Trophoblast cell (in vitro differentiated cells and primary cell): ENCODE measurements at regions not wholly inside any gene's neighbourhood (a gene's known extent, or its start where the extent isn't known, plus 50 kb on each side); places are given as distances from the start of the nearest gene placed in this dataset.
"Not testable (repeated sequence)": the region's sequence is repeated elsewhere in the genome, so short reads cannot be mapped to it uniquely, and the experiment has no call there.

ENCODE experiments used
- DNase-seq, 2 donors: peaks; one replicate each; pipeline ENCODE4 v3.0.0-alpha.2; 2016
- H2AFZ ChIP-seq: 2 replicates; pipeline ENCODE4 v1.6.1; 2013; ENCODE audit warnings: low read length, moderate library complexity, mild to moderate bottlenecking; ENCODE audit not compliant: insufficient read depth, poor library complexity
- H2AK5ac ChIP-seq: 2 replicates; pipeline ENCODE4 v1.6.1; 2013; ENCODE audit warnings: mild to moderate bottlenecking, low read length
- H2BK120ac ChIP-seq: 2 replicates; pipeline ENCODE4 v1.6.1; 2013; ENCODE audit warnings: low read length, mild to moderate bottlenecking, moderate library complexity; ENCODE audit not compliant: insufficient read depth, poor library complexity
- H2BK12ac ChIP-seq: 2 replicates; pipeline ENCODE4 v1.6.1; 2013; ENCODE audit warnings: mild to moderate bottlenecking, low read length, moderate library complexity
- H2BK5ac ChIP-seq: 2 replicates; pipeline ENCODE4 v1.6.1; 2013; ENCODE audit warnings: low read length, low read depth, moderate library complexity, mild to moderate bottlenecking; ENCODE audit not compliant: poor library complexity
- H3K14ac ChIP-seq: 2 replicates; pipeline ENCODE4 v1.6.1; 2013; ENCODE audit warnings: mild to moderate bottlenecking, low read length
- H3K18ac ChIP-seq: 2 replicates; pipeline ENCODE4 v1.6.1; 2013; ENCODE audit warnings: mild to moderate bottlenecking, low read length
- H3K23ac ChIP-seq: 2 replicates; pipeline ENCODE4 v1.6.1; 2013; ENCODE audit warnings: low read length
- H3K27ac ChIP-seq: 2 replicates; pipeline ENCODE4 v1.5.1; 2013; ENCODE audit warnings: low read depth, mild to moderate bottlenecking, inconsistent platforms, low read length, moderate library complexity
- H3K27me3 ChIP-seq: 2 replicates; pipeline ENCODE4 v1.6.1; 2013; ENCODE audit warnings: inconsistent platforms, mild to moderate bottlenecking, low read length, moderate library complexity; ENCODE audit not compliant: insufficient read depth
- H3K36me3 ChIP-seq, 2 experiments: 1 replicate in 1 of 2; 2 replicates in 1 of 2; pipeline ENCODE4 v1.6.1; 2013; ENCODE audit warnings: low read length in 2 of 2, mild to moderate bottlenecking in 2 of 2, moderate library complexity in 1 of 2; ENCODE audit not compliant: insufficient read depth in 2 of 2, control insufficient read depth in 1 of 2
- H3K4ac ChIP-seq: 2 replicates; pipeline ENCODE4 v1.6.1; 2013; ENCODE audit warnings: low read depth, mild to moderate bottlenecking, low read length, moderate library complexity
- H3K4me1 ChIP-seq, 2 experiments: 1 replicate in 1 of 2; 2 replicates in 1 of 2; pipeline ENCODE4 v1.6.1; 2013; ENCODE audit warnings: low read length in 2 of 2, mild to moderate bottlenecking in 2 of 2, moderate library complexity in 1 of 2; ENCODE audit not compliant: insufficient read depth in 2 of 2, control insufficient read depth in 1 of 2
- H3K4me2 ChIP-seq: 2 replicates; pipeline ENCODE4 v1.6.1; 2013; ENCODE audit warnings: inconsistent platforms, mild to moderate bottlenecking, low read length, moderate library complexity
- H3K4me3 ChIP-seq: 2 replicates; pipeline ENCODE4 v1.5.1; 2013; ENCODE audit warnings: mild to moderate bottlenecking, low read depth, low read length, inconsistent platforms
- H3K79me1 ChIP-seq: one replicate; pipeline ENCODE4 v1.6.1; 2013; ENCODE audit warnings: low read length
- H3K79me2 ChIP-seq: 2 replicates; pipeline ENCODE4 v1.6.1; 2013; ENCODE audit warnings: low read length, mild to moderate bottlenecking; ENCODE audit not compliant: control insufficient read depth, insufficient read depth, poor library complexity
- H3K9ac ChIP-seq: 2 replicates; pipeline ENCODE4 v1.6.1; 2013; ENCODE audit warnings: mild to moderate bottlenecking, low read length
- H3K9me3 ChIP-seq: 2 replicates; pipeline ENCODE4 v1.6.1; 2013; ENCODE audit warnings: low read depth, mild to moderate bottlenecking, control low read depth, inconsistent platforms, low read length; ENCODE audit not compliant: insufficient read depth
- H4K12ac ChIP-seq: 2 replicates; pipeline ENCODE4 v1.6.1; 2013; ENCODE audit warnings: low read depth, mild to moderate bottlenecking, low read length, moderate library complexity
- H4K8ac ChIP-seq: 2 replicates; pipeline ENCODE4 v1.6.1; 2013; ENCODE audit warnings: low read depth, mild to moderate bottlenecking, low read length, moderate library complexity
- H4K91ac ChIP-seq: one replicate; pipeline ENCODE4 v1.6.1; 2013; ENCODE audit warnings: low read depth, mild to moderate bottlenecking, low read length, moderate library complexity
- WGBS: extraction: QIAGEN DNeasy Blood & Tissue Kit; methylation state at CpG from one replicate; pipeline ENCODE4 v1.1.7; 2013; ENCODE audit warnings: missing lambda C conversion rate; ENCODE audit not compliant: insufficient read length, insufficient coverage; ENCODE audit errors: extremely low coverage; 5-methylcytosine and 5-hydroxymethylcytosine counted together

- Histone ChIP-seq H3K9me3 (no peaks in the 10 kb centered on the region), H3K23ac (no peak overlapping the region), H3K4me2 (no peak overlapping the region), H2AFZ (no peak overlapping the region), H3K36me3 (no peaks in the 10 kb centered on the region), H3K18ac (no peak overlapping the region), H3K4me3 (no peak overlapping the region), H2BK5ac (no peak overlapping the region), H3K14ac (no peak overlapping the region), H4K8ac (no peak overlapping the region), H2BK120ac (no peak overlapping the region), H2AK5ac (no peak overlapping the region), H3K27ac (no peak overlapping the region), H3K9ac (no peak overlapping the region), H4K91ac (no peak overlapping the region), H3K79me2 (no peaks in the 10 kb centered on the region), H4K12ac (no peak overlapping the region), H3K4ac (no peak overlapping the region), H2BK12ac (no peak overlapping the region), H3K27me3 (no peaks in the 10 kb centered on the region), H3K4me1 (no peaks in the 10 kb centered on the region), H3K79me1 (no peaks in the 10 kb centered on the region)
- no peak for DNase-seq
- no CpG with 5 or more reads among the region's 6 CpGs for WGBS
Measured at GRCh38 chr1:60695716-60696171, 386.6 kb upstream of the NFIA start.

GRCh38 chr1:60694980-60695379 is 387.4 kb upstream of the NFIA start:
- no peak overlapping the region for H2AFZ ChIP-seq
- no peak overlapping the region for H2AK5ac ChIP-seq
- H3K9me3 ChIP-seq = no peaks in the 10 kb centered on the region
- H2BK120ac ChIP-seq = no peak overlapping the region
- H3K79me1 ChIP-seq = no peaks in the 10 kb centered on the region
- no peak overlapping the region for H3K4me3 ChIP-seq
- H3K18ac ChIP-seq = no peak overlapping the region
- no CpG with 5 or more reads among the region's 4 CpGs for WGBS
- no peak overlapping the region for H3K9ac ChIP-seq
- no peak overlapping the region for H4K12ac ChIP-seq
- no peaks in the 10 kb centered on the region for H3K4me1 ChIP-seq
- H2BK5ac ChIP-seq = no peak overlapping the region
- no peak overlapping the region for H3K27ac ChIP-seq
- no peak for DNase-seq
- H3K4me2 ChIP-seq = no peak overlapping the region
- no peaks in the 10 kb centered on the region for H3K36me3 ChIP-seq
- H3K23ac ChIP-seq = no peak overlapping the region
- H3K27me3 ChIP-seq = no peaks in the 10 kb centered on the region
- H4K91ac ChIP-seq = no peak overlapping the region
- no peak overlapping the region for H3K14ac ChIP-seq
- H2BK12ac ChIP-seq = no peak overlapping the region
- no peak overlapping the region for H3K4ac ChIP-seq
- H4K8ac ChIP-seq = no peak overlapping the region
- H3K79me2 ChIP-seq = no peaks in the 10 kb centered on the region

- no peak overlapping the region for H4K12ac ChIP-seq
- no peak for DNase-seq
- H3K4me1 ChIP-seq = no peaks in the 10 kb centered on the region
- H3K4me2 ChIP-seq = no peak overlapping the region
- no peaks in the 10 kb centered on the region for H3K36me3 ChIP-seq
- H3K79me2 ChIP-seq = no peaks in the 10 kb centered on the region
- H3K23ac ChIP-seq = no peak overlapping the region
- no peak overlapping the region for H3K9ac ChIP-seq
- no peaks in the 10 kb centered on the region for H3K79me1 ChIP-seq
- H2BK5ac ChIP-seq = no peak overlapping the region
- H2BK120ac ChIP-seq = no peak overlapping the region
- no peak overlapping the region for H3K4me3 ChIP-seq
- no peak overlapping the region for H3K18ac ChIP-seq
- no peak overlapping the region for H2BK12ac ChIP-seq
- H3K14ac ChIP-seq = no peak overlapping the region
- H3K27me3 ChIP-seq = no peaks in the 10 kb centered on the region
- no peak overlapping the region for H4K8ac ChIP-seq
- H2AFZ ChIP-seq = no peak overlapping the region
- H4K91ac ChIP-seq = no peak overlapping the region
- no peak overlapping the region for H2AK5ac ChIP-seq
- no peaks in the 10 kb centered on the region for H3K9me3 ChIP-seq
- no peak overlapping the region for H3K27ac ChIP-seq
- H3K4ac ChIP-seq = no peak overlapping the region
Measured at GRCh38 chr1:60692031-60692430, 390.3 kb upstream of the NFIA start.

- H3K9me3 ChIP-seq, H2BK120ac ChIP-seq, H3K4me3 ChIP-seq, H3K27me3 ChIP-seq, H3K79me2 ChIP-seq, H3K9ac ChIP-seq, H3K23ac ChIP-seq, H2BK5ac ChIP-seq, H2AFZ ChIP-seq, DNase-seq, H3K14ac ChIP-seq, H3K27ac ChIP-seq, H3K4me1 ChIP-seq, H4K8ac ChIP-seq, H3K79me1 ChIP-seq, H4K12ac ChIP-seq, H2AK5ac ChIP-seq, H2BK12ac ChIP-seq, H3K18ac ChIP-seq, H3K36me3 ChIP-seq, H3K4me2 ChIP-seq, H3K4ac ChIP-seq, H4K91ac ChIP-seq: not testable (repeated sequence)
- WGBS = no CpG with 5 or more reads among the region's 2 CpGs
Measured at GRCh38 chr1:60688221-60688620, 394.1 kb upstream of the NFIA start.
